Transverse colon (tissue), 4 donors: ENCODE measurements at regions not wholly inside any gene's neighbourhood (a gene's known extent, or its start where the extent isn't known, plus 50 kb on each side); places are given as distances from the start of the nearest gene placed in this dataset.

ENCODE experiments used
- DNase-seq: peaks from one replicate; pipeline ENCODE4 v3.0.0-alpha.2; 2019
- H3K27ac ChIP-seq, 4 donors: fragments of 200-600 bp; sonication (generic); 2 replicates each; pipeline ENCODE4 v1.5.1; 2016 to 2018; ENCODE audit warnings: inconsistent platforms in 4 of 4
- H3K27me3 ChIP-seq: fragments of 200-600 bp; sonication (generic); 2 replicates; pipeline ENCODE4 v1.5.1; 2017; ENCODE audit warnings: inconsistent platforms
- H3K36me3 ChIP-seq, 4 donors: fragments of 200-600 bp; sonication (generic); 2 replicates each; pipeline ENCODE4 v1.5.1; 2017 to 2019; ENCODE audit warnings: inconsistent platforms in 4 of 4
- H3K4me1 ChIP-seq, 4 donors: fragments of 200-600 bp; sonication (generic); 2 replicates each; pipeline ENCODE4 v1.5.1; 2017 to 2020; ENCODE audit warnings: inconsistent platforms in 4 of 4
- H3K4me3 ChIP-seq, 4 donors: fragments of 200-600 bp; sonication (generic); 1 replicate in 1 of 4; 2 replicates in 3 of 4; pipeline versions ENCODE4 v1.5.1 to v1.6.1; 2017 to 2019; ENCODE audit warnings: inconsistent platforms in 4 of 4
- H3K9me3 ChIP-seq, 2 donors: fragments of 200-600 bp; sonication (generic); 2 replicates each; pipeline ENCODE4 v1.5.1; 2017 to 2019; ENCODE audit warnings: inconsistent platforms in 2 of 2
- CTCF ChIP-seq, 5 experiments: fragments of 200-600 bp in 3 of 5; fragments of 450-650 bp in 2 of 5; sonication (generic) in 3 of 5; IDR thresholded peaks; 1 replicate in 2 of 5; 2 replicates in 3 of 5; pipeline ENCODE4 v1.5.1; 2016 to 2017; ENCODE audit warnings: antibody characterized with exemption in 5 of 5, inconsistent platforms in 3 of 5, mild to moderate bottlenecking in 2 of 5, moderate library complexity in 1 of 5
- EP300 ChIP-seq: sonication (generic); formaldehyde crosslinking; IDR thresholded peaks from one replicate; pipeline ENCODE4 v1.6.1; 2017; ENCODE audit warnings: antibody characterized with exemption, low read depth
- POLR2A ChIP-seq: fragments of 450-650 bp; IDR thresholded peaks from one replicate; pipeline ENCODE4 v1.6.1; 2016; ENCODE audit warnings: antibody characterized with exemption, mild to moderate bottlenecking, moderate library complexity
- POLR2AphosphoS5 ChIP-seq, 3 donors: sonication (generic); formaldehyde crosslinking; IDR thresholded peaks; one replicate each; pipeline ENCODE4 v1.6.1; 2016; ENCODE audit warnings: antibody characterized with exemption in 3 of 3
- WGBS, 2 donors: methylation state at CpG; one replicate each; pipeline ENCODE4 v1.1.5; 2018; ENCODE audit warnings: low coverage in 1 of 2; 5-methylcytosine and 5-hydroxymethylcytosine counted together
- in situ Hi-C, 4 donors: fragments of 200-750 bp; cut with MboI; loops; one replicate each; pipeline versions ENCODE4 v1.15.0 to v1.15.1; 2017; ENCODE audit warnings: low sequenced_read_pairs in 3 of 4, low pct_ligation_motif_present in 1 of 4, low pct_unique_long_range_greater_than_20kb in 1 of 4
- intact Hi-C: fragments of 100-400 bp; cut with DNase I; formaldehyde crosslinking; loops from one replicate; pipeline ENCODE4 v1.15.1; 2023; ENCODE audit warnings: low total_unique reads

- Histone ChIP-seq H3K27me3 (no peaks in the 10 kb centered on the region), H3K4me1 (no peaks in the 10 kb centered on the region), H3K4me3 (no peak overlapping the region), H3K36me3 (no peaks in the 10 kb centered on the region), H3K27ac (no peak overlapping the region), H3K9me3 (no peaks in the 10 kb centered on the region)
- TF ChIP-seq CTCF (IDR thresholded peaks at IDR 0.05): no peak
- TF ChIP-seq POLR2AphosphoS5 (IDR thresholded peaks at IDR 0.05): no peak
- no peak for TF ChIP-seq POLR2A
- no peak for TF ChIP-seq EP300
- in situ Hi-C loops: no loop called here
- no peak for DNase-seq
- intact Hi-C loops: no loop called here
- WGBS, 2 donors: 10 to 11% methylated on average over 2 of the region's 2 CpGs
These were observed 645.0 kb downstream of the PTPRC start for GRCh38 chr1:199283794-199284193.

- H3K4me1 ChIP-seq: no peaks in the 10 kb centered on the region
These were observed 648.4 kb downstream of the PTPRC start for GRCh38 chr1:199287206-199287605.

GRCh38 chr1:199287647-199288046 is 648.8 kb downstream of the PTPRC start:
- H3K36me3 ChIP-seq: no peaks in the 10 kb centered on the region
- H3K4me3 ChIP-seq: no peak overlapping the region
- no peaks in the 10 kb centered on the region for H3K9me3 ChIP-seq
- WGBS, 2 donors: 65 to 71% methylated on average over 1 of the region's 1 CpG
- DNase-seq: no peak
- no peaks in the 10 kb centered on the region for H3K4me1 ChIP-seq
- in situ Hi-C loops: no loop called here
- no peaks in the 10 kb centered on the region for H3K27me3 ChIP-seq
- intact Hi-C loops: no loop called here
- no peak overlapping the region for H3K27ac ChIP-seq
- TF ChIP-seq POLR2A: no peak
- no peak for TF ChIP-seq POLR2AphosphoS5 (IDR thresholded peaks at IDR 0.05)
- TF ChIP-seq CTCF (IDR thresholded peaks at IDR 0.05): no peak
- TF ChIP-seq EP300: no peak

More at GRCh38 chr1:199287206-199287605, 648.4 kb downstream of the PTPRC start:
- no peak for DNase-seq
- intact Hi-C loops: no loop called here
- in situ Hi-C loops: no loop called here
- TF ChIP-seq POLR2AphosphoS5 (IDR thresholded peaks at IDR 0.05) (no peak), POLR2A (no peak), CTCF (IDR thresholded peaks at IDR 0.05) (no peak), EP300 (no peak)
- no peaks in the 10 kb centered on the region for H3K36me3 ChIP-seq
- no peaks in the 10 kb centered on the region for H3K27me3 ChIP-seq
- no peak overlapping the region for H3K27ac ChIP-seq
- no peaks in the 10 kb centered on the region for H3K9me3 ChIP-seq
- WGBS, 2 donors: 77 to 100% methylated on average over 1 of the region's 1 CpG
- H3K4me3 ChIP-seq: no peak overlapping the region

GRCh38 chr1:199290186-199290585 is 651.3 kb downstream of the PTPRC start:
- no peaks in the 10 kb centered on the region for H3K9me3 ChIP-seq
- intact Hi-C loops: no loop called here

More at GRCh38 chr1:199290186-199290585, 651.3 kb downstream of the PTPRC start:
- Histone ChIP-seq H3K36me3 (no peaks in the 10 kb centered on the region), H3K4me3 (no peak overlapping the region), H3K27ac (no peak overlapping the region), H3K27me3 (no peaks in the 10 kb centered on the region), H3K4me1 (no peaks in the 10 kb centered on the region)
- TF ChIP-seq CTCF (IDR thresholded peaks at IDR 0.05) (no peak), POLR2A (no peak), POLR2AphosphoS5 (IDR thresholded peaks at IDR 0.05) (no peak), EP300 (no peak)
- DNase-seq: no peak
- in situ Hi-C loops: no loop called here
